ENCODE measurements at regions not wholly inside any gene's neighbourhood (a gene's known extent, or its start where the extent isn't known, plus 50 kb on each side); places are given as distances from the start of the nearest gene placed in this dataset.

DNA sequence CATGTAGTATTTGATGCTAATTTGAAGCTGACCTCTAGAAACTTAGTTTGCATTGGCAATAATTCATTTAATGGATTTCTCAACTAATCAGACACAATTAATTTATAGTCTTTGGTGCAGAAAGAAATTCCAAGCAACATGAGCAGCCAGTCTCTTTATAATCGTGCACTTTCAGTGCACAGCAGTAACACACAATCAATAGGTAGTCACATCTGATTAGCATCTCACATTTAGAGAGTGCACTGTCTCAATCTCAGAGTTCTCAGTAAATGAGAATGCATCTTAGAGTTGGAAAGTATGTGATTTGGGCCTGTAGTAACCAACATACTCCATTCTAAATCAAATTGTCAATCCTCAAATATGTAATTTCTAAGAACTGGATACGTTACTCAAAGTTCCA is 377.6 kb downstream of the POM121L12 start:
- no peak for TF ChIP-seq GATA3 (IDR thresholded peaks at IDR 0.05; ENCODE audit: low read depth, low read length)
- no peak for TF ChIP-seq GATA2 (IDR thresholded peaks at IDR 0.05; ENCODE audit: low read depth, low read length)

DNA sequence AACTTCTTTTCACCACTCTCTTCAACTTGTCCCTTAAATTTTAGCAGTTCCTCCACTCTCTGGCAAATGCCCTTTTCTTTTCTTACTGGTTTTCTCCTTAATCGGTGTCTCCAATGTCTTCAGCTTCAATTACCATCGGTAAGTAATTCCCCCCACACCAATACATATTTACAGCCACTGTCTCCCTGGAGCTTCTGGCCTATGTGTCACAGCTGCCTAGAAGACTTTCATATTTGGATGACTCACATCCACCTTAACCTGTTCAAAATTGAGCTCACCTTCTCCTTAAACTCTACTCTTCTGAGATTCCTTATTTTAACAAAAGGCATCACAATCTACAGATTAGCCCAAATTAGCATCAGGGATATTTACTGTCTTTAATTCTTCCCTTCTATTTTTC is 380.4 kb downstream of the POM121L12 start:
- no peak for TF ChIP-seq GATA2 (IDR thresholded peaks at IDR 0.05; ENCODE audit: low read depth, low read length)

- TF ChIP-seq GATA2 (IDR thresholded peaks at IDR 0.05; ENCODE audit: low read depth, low read length) (no peak), GATA3 (IDR thresholded peaks at IDR 0.05; ENCODE audit: low read depth, low read length) (no peak)
Measured at GRCh38 chr7:53418834-53419482, 383.5 kb downstream of the POM121L12 start.

- TF ChIP-seq GATA2 (IDR thresholded peaks at IDR 0.05; ENCODE audit: low read depth, low read length): no peak
- TF ChIP-seq GATA3 (IDR thresholded peaks at IDR 0.05; ENCODE audit: low read depth, low read length): no peak
Measured at GRCh38 chr7:53420550-53420949, 385.1 kb downstream of the POM121L12 start.

DNA sequence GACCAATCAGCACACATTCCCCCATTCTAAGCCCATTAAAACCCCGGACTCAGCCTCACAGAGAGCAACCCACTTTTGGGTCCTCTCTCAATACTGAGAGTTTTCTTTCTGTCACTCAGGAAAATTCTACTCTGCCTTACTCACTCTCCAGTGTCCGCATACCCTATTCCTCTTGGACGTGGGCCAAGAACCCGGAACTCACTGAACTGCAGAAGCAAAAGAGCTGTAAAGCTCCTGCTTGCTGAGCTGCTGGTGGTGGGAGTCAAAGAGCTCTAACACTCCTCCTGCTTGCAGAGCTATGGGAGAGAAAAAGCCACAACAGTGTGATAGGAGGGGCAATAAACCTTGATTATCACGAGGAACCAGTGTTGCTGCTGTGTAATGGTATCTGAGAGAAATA is 386.9 kb downstream of the POM121L12 start:
- TF ChIP-seq GATA2 (IDR thresholded peaks at IDR 0.05; ENCODE audit: low read depth, low read length) (no peak), GATA3 (IDR thresholded peaks at IDR 0.05; ENCODE audit: low read depth, low read length) (no peak)

- TF ChIP-seq GATA2 (IDR thresholded peaks at IDR 0.05; ENCODE audit: low read depth, low read length) (no peak), GATA3 (IDR thresholded peaks at IDR 0.05; ENCODE audit: low read depth, low read length) (no peak)
Measured at GRCh38 chr7:53426145-53426750, 390.8 kb downstream of the POM121L12 start.

DNA sequence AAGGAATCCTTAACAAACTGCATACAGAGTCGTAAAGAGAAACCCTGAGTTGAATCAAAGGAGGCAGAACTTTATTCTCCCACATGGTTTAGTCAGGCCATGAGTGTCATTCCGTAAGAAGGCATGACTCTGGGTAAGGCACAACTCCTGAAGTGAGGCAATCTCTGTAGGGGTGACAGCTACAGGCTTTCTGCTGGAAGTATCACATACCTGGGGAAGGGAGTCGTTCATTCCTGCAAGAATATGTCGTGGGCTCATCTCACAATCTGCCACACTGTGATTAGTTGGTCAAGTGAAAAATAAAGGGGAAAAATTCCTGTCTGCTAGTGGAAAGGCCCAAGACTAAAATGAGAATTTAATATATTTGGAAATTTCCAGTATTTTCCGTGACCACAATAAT is 392.6 kb downstream of the POM121L12 start:
- TF ChIP-seq GATA2 (IDR thresholded peaks at IDR 0.05; ENCODE audit: low read depth, low read length) (no peak), GATA3 (IDR thresholded peaks at IDR 0.05; ENCODE audit: low read depth, low read length) (no peak)

DNA sequence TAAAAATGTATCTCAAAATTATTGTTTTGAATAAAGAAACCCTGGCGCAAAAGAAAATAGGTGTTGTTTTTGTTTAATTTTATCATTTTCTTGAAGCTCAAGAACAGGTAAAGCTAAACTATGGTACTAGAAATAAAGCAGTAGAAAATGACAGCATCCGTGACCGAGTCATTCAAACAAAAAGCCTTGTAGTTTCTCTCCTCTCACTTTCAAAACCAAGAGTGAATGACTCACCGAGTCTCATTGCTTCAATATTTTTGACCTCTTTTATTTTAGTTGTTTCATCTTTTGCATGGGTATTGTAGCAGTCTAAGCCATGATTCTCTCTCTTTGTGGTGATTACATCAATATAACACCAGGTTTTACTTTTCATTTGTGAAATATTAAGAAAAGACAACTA is 396.5 kb downstream of the POM121L12 start:
- TF ChIP-seq GATA2 (IDR thresholded peaks at IDR 0.05; ENCODE audit: low read depth, low read length) (no peak), GATA3 (IDR thresholded peaks at IDR 0.05; ENCODE audit: low read depth, low read length) (no peak)

DNA sequence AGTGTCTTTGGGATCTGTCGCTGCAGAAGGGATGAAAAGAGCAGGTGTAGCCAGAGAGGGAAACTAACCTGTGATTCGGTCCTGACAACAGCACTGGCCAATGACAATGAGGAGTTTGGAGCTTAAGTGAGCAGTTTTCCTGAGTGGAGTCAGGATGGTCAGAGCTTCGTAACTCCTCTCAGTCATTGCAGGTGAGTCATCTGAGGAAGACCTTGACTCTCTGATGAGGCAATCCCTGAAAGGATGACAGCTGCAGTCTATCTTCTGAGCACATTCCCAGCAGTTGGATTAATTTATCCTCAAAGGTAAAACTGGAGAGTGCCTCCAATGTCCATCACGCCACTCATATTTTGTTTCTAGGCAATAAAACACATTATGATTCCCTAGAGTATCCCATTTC is 401.9 kb downstream of the POM121L12 start:
- TF ChIP-seq GATA3 (IDR thresholded peaks at IDR 0.05; ENCODE audit: low read depth, low read length): no peak
- no peak for TF ChIP-seq GATA2 (IDR thresholded peaks at IDR 0.05; ENCODE audit: low read depth, low read length)

DNA sequence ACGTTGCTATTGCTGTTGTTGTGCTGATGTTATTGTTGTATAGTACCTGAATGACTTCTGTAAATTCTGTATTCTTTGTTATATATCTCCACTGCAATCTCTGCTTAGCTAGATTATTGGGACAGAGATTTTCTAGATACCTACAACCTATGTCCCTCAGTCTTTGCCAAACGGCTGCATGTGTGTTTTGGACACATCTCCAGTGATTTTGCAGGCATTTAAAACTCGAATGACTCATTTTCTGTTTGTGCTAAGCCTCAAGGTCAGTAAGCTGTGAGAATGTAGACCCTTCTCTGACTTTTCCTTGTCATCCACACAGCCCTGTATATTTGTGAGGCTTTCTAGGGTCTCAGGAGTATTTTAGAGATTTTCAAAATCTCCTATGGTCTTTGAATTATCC is 410.7 kb downstream of the POM121L12 start:
- TF ChIP-seq GATA3 (IDR thresholded peaks at IDR 0.05; ENCODE audit: low read depth, low read length) (no peak), GATA2 (IDR thresholded peaks at IDR 0.05; ENCODE audit: low read depth, low read length) (no peak)

- no peak for TF ChIP-seq GATA3 (IDR thresholded peaks at IDR 0.05; ENCODE audit: low read depth, low read length)
- no peak for TF ChIP-seq GATA2 (IDR thresholded peaks at IDR 0.05; ENCODE audit: low read depth, low read length)
Measured at GRCh38 chr7:53458636-53459035, 423.2 kb downstream of the POM121L12 start.

DNA sequence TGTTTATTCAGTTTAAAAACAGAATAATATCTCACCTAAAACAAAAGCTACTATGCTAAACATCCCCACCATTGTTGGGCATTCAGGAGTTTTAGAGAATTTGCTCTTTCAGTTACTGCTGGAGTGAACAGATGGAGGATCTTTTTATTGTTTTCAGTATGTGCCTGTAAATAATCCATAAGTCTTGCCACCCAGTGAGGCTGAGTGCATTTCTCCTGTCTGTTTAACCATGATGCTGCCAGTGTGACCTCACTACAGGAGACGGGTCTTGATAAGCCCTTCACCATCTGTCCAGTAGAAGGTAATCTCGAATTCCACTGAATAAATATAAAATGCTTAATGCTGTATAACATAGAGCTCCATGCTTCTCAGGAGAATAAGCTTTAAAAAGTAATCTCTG is 430.9 kb downstream of the POM121L12 start:
- no peak for TF ChIP-seq GATA3 (IDR thresholded peaks at IDR 0.05; ENCODE audit: low read depth, low read length)
- TF ChIP-seq GATA2 (IDR thresholded peaks at IDR 0.05; ENCODE audit: low read depth, low read length): no peak

GRCh38 chr7:53470336-53470970 is 435.0 kb downstream of the POM121L12 start:
- no peak for TF ChIP-seq GATA3 (IDR thresholded peaks at IDR 0.05; ENCODE audit: low read depth, low read length)
- TF ChIP-seq GATA2 (IDR thresholded peaks at IDR 0.05; ENCODE audit: low read depth, low read length): no peak

- TF ChIP-seq GATA3 (IDR thresholded peaks at IDR 0.05; ENCODE audit: low read depth, low read length) (no peak), GATA2 (IDR thresholded peaks at IDR 0.05; ENCODE audit: low read depth, low read length) (no peak)
Measured at GRCh38 chr7:53473371-53473770, 437.9 kb downstream of the POM121L12 start.

- TF ChIP-seq GATA3 (IDR thresholded peaks at IDR 0.05; ENCODE audit: low read depth, low read length) (no peak), GATA2 (IDR thresholded peaks at IDR 0.05; ENCODE audit: low read depth, low read length) (no peak)
Measured at GRCh38 chr7:53475776-53476175, 440.3 kb downstream of the POM121L12 start.

Data from SH-SY5Y (cell line).